ENCODE measurements at regions not wholly inside any gene's neighbourhood (a gene's known extent, or its start where the extent isn't known, plus 50 kb on each side); places are given as distances from the start of the nearest gene placed in this dataset.

DNA sequence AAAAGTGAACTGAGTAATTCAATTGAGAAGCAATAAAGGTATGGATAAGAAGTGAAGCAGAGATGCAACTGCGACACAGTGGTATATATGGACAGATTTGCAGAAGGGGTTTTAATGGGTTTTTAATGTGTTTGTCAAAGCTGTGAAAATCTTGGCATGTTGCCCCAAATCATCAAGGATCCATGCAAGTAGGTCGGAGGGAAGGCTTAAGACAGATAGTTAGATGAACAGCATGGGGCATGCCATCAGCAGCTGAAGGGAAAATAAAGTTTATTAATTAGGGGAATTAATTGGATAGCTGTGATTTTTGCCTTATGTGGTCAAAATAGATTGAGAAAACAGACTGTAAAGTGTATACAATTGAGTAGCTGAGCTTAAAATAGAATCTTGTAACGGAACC is 840.1 kb downstream of the JRKL start:
- TF ChIP-seq, protein P1, sequence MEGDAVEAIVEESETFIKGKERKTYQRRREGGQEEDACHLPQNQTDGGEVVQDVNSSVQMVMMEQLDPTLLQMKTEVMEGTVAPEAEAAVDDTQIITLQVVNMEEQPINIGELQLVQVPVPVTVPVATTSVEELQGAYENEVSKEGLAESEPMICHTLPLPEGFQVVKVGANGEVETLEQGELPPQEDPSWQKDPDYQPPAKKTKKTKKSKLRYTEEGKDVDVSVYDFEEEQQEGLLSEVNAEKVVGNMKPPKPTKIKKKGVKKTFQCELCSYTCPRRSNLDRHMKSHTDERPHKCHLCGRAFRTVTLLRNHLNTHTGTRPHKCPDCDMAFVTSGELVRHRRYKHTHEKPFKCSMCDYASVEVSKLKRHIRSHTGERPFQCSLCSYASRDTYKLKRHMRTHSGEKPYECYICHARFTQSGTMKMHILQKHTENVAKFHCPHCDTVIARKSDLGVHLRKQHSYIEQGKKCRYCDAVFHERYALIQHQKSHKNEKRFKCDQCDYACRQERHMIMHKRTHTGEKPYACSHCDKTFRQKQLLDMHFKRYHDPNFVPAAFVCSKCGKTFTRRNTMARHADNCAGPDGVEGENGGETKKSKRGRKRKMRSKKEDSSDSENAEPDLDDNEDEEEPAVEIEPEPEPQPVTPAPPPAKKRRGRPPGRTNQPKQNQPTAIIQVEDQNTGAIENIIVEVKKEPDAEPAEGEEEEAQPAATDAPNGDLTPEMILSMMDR (IDR thresholded peaks at IDR 0.05 in 8 of 11, conservative IDR thresholded peaks at IDR 0.05 in 3 of 11) = no peak
- no peak for TF ChIP-seq POLR2A (IDR thresholded peaks at IDR 0.05)
